MM.1S (cell line): ENCODE measurements at regions not wholly inside any gene's neighbourhood (a gene's known extent, or its start where the extent isn't known, plus 50 kb on each side); places are given as distances from the start of the nearest gene placed in this dataset.

Experiments used
- DNase-seq: peaks from one replicate; pipeline ENCODE4 v3.0.0-alpha.2; 2015
- H2AFZ ChIP-seq: fragments of 300-600 bp; sonication (generic); 2 replicates; pipeline ENCODE4 v1.6.0; 2016; ENCODE audit warnings: antibody characterized with exemption, low read length
- H3F3A ChIP-seq: fragments of 300-600 bp; sonication (generic); 2 replicates; pipeline ENCODE4 v1.6.1; 2016; ENCODE audit warnings: mild to moderate bottlenecking, antibody characterized with exemption, low read length, moderate library complexity, mixed read lengths; ENCODE audit not compliant: insufficient read depth
- H3K27ac ChIP-seq: fragments of 300-600 bp; sonication (generic); 2 replicates; pipeline ENCODE4 v1.5.1; 2016; ENCODE audit warnings: mild to moderate bottlenecking, low read length
- H3K27me3 ChIP-seq: fragments of 300-600 bp; sonication (generic); replicated peaks from 2 replicates; pipeline ENCODE4 v1.6.0; 2016; ENCODE audit warnings: low read length; ENCODE audit not compliant: insufficient read depth
- H3K36me3 ChIP-seq: fragments of 300-600 bp; sonication (generic); replicated peaks from 2 replicates; pipeline ENCODE4 v1.6.1; 2016; ENCODE audit warnings: mild to moderate bottlenecking, low read length, mixed read lengths; ENCODE audit not compliant: insufficient read depth
- H3K4me1 ChIP-seq: fragments of 300-600 bp; sonication (generic); 2 replicates; pipeline ENCODE4 v1.6.1; 2016; ENCODE audit warnings: low read length, mixed read lengths
- H3K4me2 ChIP-seq: fragments of 300-600 bp; sonication (generic); 2 replicates; pipeline ENCODE4 v1.6.0; 2016; ENCODE audit warnings: low read depth, low read length
- H3K4me3 ChIP-seq: fragments of 300-600 bp; sonication (generic); 2 replicates; pipeline ENCODE4 v1.5.1; 2016; ENCODE audit warnings: low read length, mixed read lengths
- H3K79me2 ChIP-seq: fragments of 300-600 bp; sonication (generic); 2 replicates; pipeline ENCODE4 v1.6.1; 2016; ENCODE audit warnings: mixed run types, low read length, mixed read lengths
- H3K9ac ChIP-seq: fragments of 300-600 bp; sonication (generic); 2 replicates; pipeline ENCODE4 v1.6.1; 2016; ENCODE audit warnings: low read length, mixed read lengths
- H3K9me2 ChIP-seq: fragments of 300-600 bp; sonication (generic); replicated peaks from 2 replicates; pipeline ENCODE4 v1.6.1; 2016; ENCODE audit warnings: mild to moderate bottlenecking, low read length, mixed read lengths; ENCODE audit not compliant: insufficient read depth
- H3K9me3 ChIP-seq: fragments of 300-600 bp; sonication (generic); replicated peaks from 2 replicates; pipeline ENCODE4 v1.6.1; 2016; ENCODE audit warnings: mild to moderate bottlenecking, low read length, mixed read lengths; ENCODE audit not compliant: insufficient read depth
- H4K20me1 ChIP-seq: fragments of 300-600 bp; sonication (generic); 2 replicates; pipeline ENCODE4 v1.6.1; 2016; ENCODE audit warnings: mild to moderate bottlenecking, low read length, moderate library complexity, mixed read lengths; ENCODE audit not compliant: insufficient read depth
- CTCF ChIP-seq: fragments of 300-600 bp; sonication (generic); IDR thresholded peaks from 2 replicates; pipeline ENCODE4 v1.5.1; 2016; ENCODE audit warnings: antibody characterized with exemption, low read length, mixed read lengths
- EZH2 ChIP-seq: fragments of 300-600 bp; sonication (generic); optimal IDR thresholded peaks from 2 replicates; pipeline ENCODE3; 2017; ENCODE audit warnings: low read depth, mild to moderate bottlenecking, antibody characterized with exemption, low read length, mixed read lengths
- EZH2phosphoT487 ChIP-seq: fragments of 300-600 bp; sonication (generic); IDR thresholded peaks from 2 replicates; pipeline ENCODE4 v1.6.1; 2018; ENCODE audit warnings: antibody characterized with exemption, low read length

DNA sequence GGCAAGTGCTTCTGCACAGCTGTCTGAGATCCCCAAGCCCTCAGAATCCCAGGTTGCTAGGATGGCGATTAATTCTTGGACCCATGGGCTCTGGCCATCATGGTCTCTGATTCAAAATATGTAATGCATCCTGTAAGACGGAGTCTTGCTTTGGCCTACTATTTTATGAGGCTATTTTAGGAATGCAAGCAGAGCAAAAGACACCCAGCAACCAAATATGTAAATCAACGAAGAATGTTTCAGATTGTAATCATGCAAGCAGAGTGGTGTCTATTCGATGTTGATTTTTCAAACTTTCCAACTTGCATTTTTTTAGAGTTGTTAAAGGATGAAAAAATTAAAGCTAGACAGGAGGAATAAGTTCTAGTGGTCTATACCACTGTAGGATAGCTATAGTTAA is 154.8 kb downstream of the COL6A3 start:
- no peak overlapping the region for H3K4me2 ChIP-seq
- H3K9ac ChIP-seq, result no peak overlapping the region
- H3K4me3 ChIP-seq, result no peak overlapping the region
- no peak for DNase-seq
- TF ChIP-seq EZH2 (no peak), EZH2phosphoT487 (no peak), CTCF (no peak)
- H3K27me3 ChIP-seq, result no peaks in the 10 kb centered on the region
- H3K9me3 ChIP-seq, result no peaks in the 10 kb centered on the region
- no peak overlapping the region for H2AFZ ChIP-seq
- no peak overlapping the region for H3K27ac ChIP-seq
- H3F3A ChIP-seq, result no peaks in the 10 kb centered on the region
- no peaks in the 10 kb centered on the region for H3K9me2 ChIP-seq
- H4K20me1 ChIP-seq, result no peaks in the 10 kb centered on the region
- no peaks in the 10 kb centered on the region for H3K36me3 ChIP-seq
- no peaks in the 10 kb centered on the region for H3K4me1 ChIP-seq
- no peaks in the 10 kb centered on the region for H3K79me2 ChIP-seq

DNA sequence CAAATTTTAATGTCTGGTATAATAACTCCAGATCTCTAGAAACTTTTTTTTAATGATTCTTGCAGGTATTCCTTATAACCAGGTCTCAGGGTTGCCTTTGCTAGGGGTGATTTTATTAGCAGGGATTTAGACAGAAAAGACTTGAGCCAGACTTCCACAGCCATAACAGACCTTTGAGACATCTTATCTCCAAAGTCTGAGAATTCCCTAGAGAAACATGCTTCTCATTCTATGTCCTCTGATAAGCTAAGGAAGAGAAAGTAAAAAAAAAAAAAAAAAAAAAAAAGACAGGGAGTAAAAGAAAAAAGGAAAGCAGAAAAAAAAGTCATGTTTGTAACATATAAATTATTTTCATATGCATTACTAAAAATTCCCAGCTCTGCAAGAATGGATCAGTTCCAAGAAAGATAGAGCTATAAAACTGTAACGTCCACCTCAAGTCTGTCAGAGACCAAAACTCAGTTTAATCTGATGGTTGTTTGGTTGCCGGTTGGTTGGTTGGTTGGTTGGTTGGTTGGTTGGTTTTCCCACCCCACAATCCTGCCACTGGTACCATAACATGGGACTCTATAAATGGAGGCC is 153.8 kb downstream of the COL6A3 start:
- Histone ChIP-seq H3K27ac (no peak overlapping the region), H2AFZ (no peak overlapping the region), H3K27me3 (no peaks in the 10 kb centered on the region), H3F3A (no peaks in the 10 kb centered on the region), H3K4me2 (no peak overlapping the region), H3K9ac (no peak overlapping the region), H3K4me3 (no peak overlapping the region), H4K20me1 (no peaks in the 10 kb centered on the region), H3K79me2 (no peaks in the 10 kb centered on the region), H3K4me1 (no peaks in the 10 kb centered on the region), H3K36me3 (no peaks in the 10 kb centered on the region), H3K9me2 (no peaks in the 10 kb centered on the region), H3K9me3 (no peaks in the 10 kb centered on the region)
- no peak for DNase-seq
- TF ChIP-seq EZH2phosphoT487 (no peak), CTCF (no peak), EZH2 (no peak)

DNA sequence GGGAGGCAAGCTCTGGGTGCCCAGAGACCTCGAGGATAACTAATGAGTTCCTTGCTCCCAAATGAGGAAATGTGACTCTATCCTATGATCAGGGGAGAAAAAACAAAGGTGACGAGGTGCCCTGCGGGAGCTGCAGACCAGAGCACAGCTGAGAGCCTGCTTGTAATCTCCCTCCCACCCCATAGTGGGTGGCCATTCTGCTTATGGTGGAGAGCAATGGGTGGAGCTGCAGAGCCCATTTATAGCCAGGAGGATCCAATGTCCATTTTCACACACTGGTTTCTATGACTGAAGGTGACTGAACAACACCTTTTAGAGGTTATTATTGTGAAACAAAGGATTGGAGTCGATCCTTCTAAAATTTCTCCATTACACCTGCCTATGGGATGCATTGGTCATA is 153.3 kb downstream of the COL6A3 start:
- H3F3A ChIP-seq, result no peaks in the 10 kb centered on the region

More for the DNA sequence above, 153.3 kb downstream of the COL6A3 start:
- no peak overlapping the region for H3K9ac ChIP-seq
- TF ChIP-seq EZH2phosphoT487, result no peak
- no peak for TF ChIP-seq EZH2
- no peak for TF ChIP-seq CTCF
- H2AFZ ChIP-seq, result no peak overlapping the region
- no peaks in the 10 kb centered on the region for H3K79me2 ChIP-seq
- no peaks in the 10 kb centered on the region for H3K9me2 ChIP-seq
- no peak overlapping the region for H3K4me2 ChIP-seq
- H3K36me3 ChIP-seq, result no peaks in the 10 kb centered on the region
- H3K27ac ChIP-seq, result no peak overlapping the region
- H3K4me1 ChIP-seq, result no peaks in the 10 kb centered on the region
- H3K27me3 ChIP-seq, result no peaks in the 10 kb centered on the region
- no peaks in the 10 kb centered on the region for H3K9me3 ChIP-seq
- H3K4me3 ChIP-seq, result no peak overlapping the region
- H4K20me1 ChIP-seq, result no peaks in the 10 kb centered on the region
- no peak for DNase-seq
